Testis (tissue), 2 donors: ENCODE measurements at regions not wholly inside any gene's neighbourhood (a gene's known extent, or its start where the extent isn't known, plus 50 kb on each side); places are given as distances from the start of the nearest gene placed in this dataset.

Source experiments
- DNase-seq: peaks from one replicate; pipeline ENCODE4 v3.0.0-alpha.2; 2019
- H3K27ac ChIP-seq, 2 donors: fragments of 200-600 bp; sonication (generic); one replicate each; pipeline ENCODE4 v1.5.1; 2019
- H3K27me3 ChIP-seq: fragments of 200-600 bp; sonication (generic); one replicate; pipeline ENCODE4 v1.5.1; 2019
- H3K36me3 ChIP-seq: fragments of 200-600 bp; sonication (generic); one replicate; pipeline ENCODE4 v1.5.1; 2017; ENCODE audit warnings: low read depth; ENCODE audit errors: missing control alignments
- H3K4me1 ChIP-seq: fragments of 200-600 bp; sonication (generic); one replicate; pipeline ENCODE4 v1.5.1; 2019
- H3K4me3 ChIP-seq, 2 donors: fragments of 200-600 bp; sonication (generic); one replicate each; pipeline ENCODE4 v1.5.1; 2017 to 2019
- H3K9me3 ChIP-seq: fragments of 200-600 bp; sonication (generic); one replicate; pipeline ENCODE4 v1.5.1; 2017
- POLR2A ChIP-seq: fragments of 450-650 bp; IDR thresholded peaks from one replicate; pipeline ENCODE4 v1.6.1; 2017; ENCODE audit warnings: antibody characterized with exemption, mild to moderate bottlenecking, moderate library complexity
- WGBS, 2 donors: methylation state at CpG; one replicate each; pipeline ENCODE4 v1.1.5; 2018; 5-methylcytosine and 5-hydroxymethylcytosine counted together
- intact Hi-C: fragments of 100-400 bp; cut with DNase I; formaldehyde crosslinking; loops from one replicate; pipeline ENCODE4 v1.15.1; 2023; ENCODE audit warnings: low total_unique reads
- TF ChIP-seq, protein P1 (sequence below), 3 experiments: fragments of 450-650 bp in 2 of 3; fragments of 200-600 bp in 1 of 3; sonication (generic) in 1 of 3; IDR thresholded peaks; one replicate each; pipeline ENCODE4 v1.5.1; 2016 to 2019; ENCODE audit warnings: antibody characterized with exemption in 3 of 3, mild to moderate bottlenecking in 2 of 3, moderate library complexity in 1 of 3

DNA sequence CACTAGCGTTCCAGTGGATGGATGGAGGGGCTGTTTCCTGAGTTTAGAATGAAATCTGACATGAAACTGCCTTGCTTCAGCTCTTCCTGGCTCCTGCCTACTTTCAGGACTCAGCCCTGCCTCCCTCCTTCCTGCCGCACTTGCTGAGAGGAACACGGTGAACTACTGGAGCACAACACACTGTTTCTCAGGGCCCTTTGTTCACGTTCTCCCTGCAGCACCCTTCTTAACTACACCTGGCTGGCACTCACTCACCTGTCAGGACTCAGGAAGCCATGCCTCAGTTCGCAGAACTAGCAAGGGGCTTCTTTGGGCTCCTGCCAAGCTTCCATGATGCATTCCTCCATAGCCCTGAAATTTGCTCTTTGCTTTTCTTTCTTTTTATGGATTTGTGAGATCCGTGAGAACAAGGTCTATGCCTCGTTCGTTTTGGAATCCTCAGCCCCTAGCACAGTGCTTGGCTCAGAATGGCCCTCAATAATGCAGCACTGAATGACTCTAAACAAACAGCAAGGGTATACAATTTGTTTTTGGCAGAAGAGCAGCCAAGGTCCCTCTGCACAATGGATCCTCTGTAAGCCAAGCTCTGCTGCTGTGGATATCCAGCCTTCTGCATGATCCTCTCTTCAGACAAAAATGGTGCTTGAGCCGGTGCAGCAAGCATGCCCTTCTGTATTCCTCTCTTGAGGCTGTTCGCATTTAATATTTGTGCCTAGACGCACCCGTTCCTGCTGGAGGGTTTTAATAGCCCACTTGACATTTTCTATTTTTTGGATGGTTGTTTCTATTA is 357.0 kb downstream of the TSN start:
- TF ChIP-seq POLR2A: no peak
- TF ChIP-seq, protein P1, sequence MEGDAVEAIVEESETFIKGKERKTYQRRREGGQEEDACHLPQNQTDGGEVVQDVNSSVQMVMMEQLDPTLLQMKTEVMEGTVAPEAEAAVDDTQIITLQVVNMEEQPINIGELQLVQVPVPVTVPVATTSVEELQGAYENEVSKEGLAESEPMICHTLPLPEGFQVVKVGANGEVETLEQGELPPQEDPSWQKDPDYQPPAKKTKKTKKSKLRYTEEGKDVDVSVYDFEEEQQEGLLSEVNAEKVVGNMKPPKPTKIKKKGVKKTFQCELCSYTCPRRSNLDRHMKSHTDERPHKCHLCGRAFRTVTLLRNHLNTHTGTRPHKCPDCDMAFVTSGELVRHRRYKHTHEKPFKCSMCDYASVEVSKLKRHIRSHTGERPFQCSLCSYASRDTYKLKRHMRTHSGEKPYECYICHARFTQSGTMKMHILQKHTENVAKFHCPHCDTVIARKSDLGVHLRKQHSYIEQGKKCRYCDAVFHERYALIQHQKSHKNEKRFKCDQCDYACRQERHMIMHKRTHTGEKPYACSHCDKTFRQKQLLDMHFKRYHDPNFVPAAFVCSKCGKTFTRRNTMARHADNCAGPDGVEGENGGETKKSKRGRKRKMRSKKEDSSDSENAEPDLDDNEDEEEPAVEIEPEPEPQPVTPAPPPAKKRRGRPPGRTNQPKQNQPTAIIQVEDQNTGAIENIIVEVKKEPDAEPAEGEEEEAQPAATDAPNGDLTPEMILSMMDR (IDR thresholded peaks at IDR 0.05): no peak
- Histone ChIP-seq H3K27me3 (no peaks in the 10 kb centered on the region), H3K36me3 (no peaks in the 10 kb centered on the region), H3K4me3 (no peak overlapping the region), H3K9me3 (no peaks in the 10 kb centered on the region), H3K4me1 (no peaks in the 10 kb centered on the region), H3K27ac (no peak overlapping the region)
- 72 to 82% methylated on average over 12 of the region's 12 CpGs for WGBS, 2 donors
- intact Hi-C loops: no loop called here
- DNase-seq: no peak

DNA sequence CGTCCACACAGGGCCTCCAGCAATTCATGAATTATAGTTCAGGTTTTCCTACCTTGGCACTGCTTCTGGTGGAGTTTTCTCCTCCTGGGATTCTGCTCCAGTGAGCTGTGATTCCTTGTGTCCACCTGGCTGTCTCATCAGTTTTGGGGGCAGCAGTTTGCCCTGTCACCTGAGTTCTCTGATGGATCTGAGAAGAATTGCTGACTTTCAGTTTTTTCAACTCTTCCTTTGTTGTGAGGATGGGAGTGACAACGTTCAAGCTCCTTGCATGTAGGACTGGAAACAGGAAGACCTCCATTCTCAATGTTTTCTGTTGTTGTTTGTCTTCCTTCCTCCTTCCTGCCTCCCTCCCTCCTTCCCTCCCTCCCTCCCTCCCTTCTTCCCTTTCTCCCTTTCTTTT is 359.0 kb downstream of the TSN start:
- Histone ChIP-seq H3K4me1 (no peaks in the 10 kb centered on the region), H3K36me3 (no peaks in the 10 kb centered on the region), H3K27me3 (no peaks in the 10 kb centered on the region), H3K27ac (no peak overlapping the region), H3K4me3 (no peak overlapping the region), H3K9me3 (no peaks in the 10 kb centered on the region)
- 44 to 55% methylated on average over 2 of the region's 2 CpGs for WGBS, 2 donors
- intact Hi-C loops: no loop called here
- TF ChIP-seq, protein P1 (IDR thresholded peaks at IDR 0.05): no peak
- TF ChIP-seq POLR2A: no peak
- DNase-seq: no peak

DNA sequence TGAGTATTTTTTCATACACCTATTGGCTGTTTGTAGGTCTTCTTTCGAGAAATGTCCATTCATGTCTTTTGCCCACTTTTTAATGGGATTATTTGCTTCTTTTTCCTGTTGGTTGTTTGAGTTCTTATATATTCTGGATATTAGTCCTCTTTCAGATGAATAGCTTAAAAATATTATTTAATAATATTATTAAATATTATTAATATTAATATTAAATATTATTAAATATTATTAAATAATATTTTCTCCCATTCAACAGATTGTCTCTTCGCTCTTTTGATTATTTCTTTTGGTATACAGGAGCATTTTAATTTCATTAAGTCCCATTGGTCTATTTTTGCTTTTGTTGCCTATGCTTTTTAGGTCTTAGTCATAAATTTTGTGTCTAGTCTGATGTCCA is 361.9 kb downstream of the TSN start:
- H3K4me3 ChIP-seq: no peak overlapping the region
- WGBS, 2 donors: 89 to 95% methylated on average over 2 of the region's 2 CpGs

DNA sequence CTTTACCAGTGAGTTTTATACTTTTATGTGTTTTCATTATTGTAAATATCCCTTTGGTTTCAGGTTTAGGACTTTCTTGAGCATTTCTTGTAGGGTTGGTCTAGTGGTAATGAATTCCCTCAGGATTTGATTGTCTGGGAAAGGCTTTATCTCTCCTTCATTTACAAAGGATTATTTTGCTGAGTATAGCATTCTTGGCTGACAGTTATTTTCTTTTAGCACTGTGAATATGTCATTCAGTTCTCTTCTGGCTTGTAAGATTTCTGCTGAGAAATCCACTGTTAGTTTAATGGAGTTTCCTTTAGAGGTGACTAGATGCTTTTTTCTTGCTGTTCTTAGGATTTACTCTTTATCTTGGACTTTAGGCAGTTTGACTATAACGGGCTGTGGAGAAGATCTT is 373.9 kb downstream of the TSN start:
- Histone ChIP-seq H3K4me3 (no peak overlapping the region), H3K4me1 (no peaks in the 10 kb centered on the region), H3K27ac (no peak overlapping the region), H3K9me3 (no peaks in the 10 kb centered on the region), H3K36me3 (no peaks in the 10 kb centered on the region), H3K27me3 (no peaks in the 10 kb centered on the region)
- intact Hi-C loops: no loop called here
- no peak for DNase-seq
- no peak for TF ChIP-seq POLR2A
- TF ChIP-seq, protein P1 (IDR thresholded peaks at IDR 0.05): no peak
- 86 to 100% methylated on average over 1 of the region's 1 CpG for WGBS, 2 donors

More for the DNA sequence above, 361.9 kb downstream of the TSN start:
- no peak overlapping the region for H3K27ac ChIP-seq
- no peaks in the 10 kb centered on the region for H3K27me3 ChIP-seq
- no peaks in the 10 kb centered on the region for H3K36me3 ChIP-seq
- TF ChIP-seq POLR2A: no peak
- TF ChIP-seq, protein P1 (IDR thresholded peaks at IDR 0.05): no peak
- H3K9me3 ChIP-seq: no peaks in the 10 kb centered on the region
- H3K4me1 ChIP-seq: no peaks in the 10 kb centered on the region
- intact Hi-C loops: no loop called here
- DNase-seq: no peak

DNA sequence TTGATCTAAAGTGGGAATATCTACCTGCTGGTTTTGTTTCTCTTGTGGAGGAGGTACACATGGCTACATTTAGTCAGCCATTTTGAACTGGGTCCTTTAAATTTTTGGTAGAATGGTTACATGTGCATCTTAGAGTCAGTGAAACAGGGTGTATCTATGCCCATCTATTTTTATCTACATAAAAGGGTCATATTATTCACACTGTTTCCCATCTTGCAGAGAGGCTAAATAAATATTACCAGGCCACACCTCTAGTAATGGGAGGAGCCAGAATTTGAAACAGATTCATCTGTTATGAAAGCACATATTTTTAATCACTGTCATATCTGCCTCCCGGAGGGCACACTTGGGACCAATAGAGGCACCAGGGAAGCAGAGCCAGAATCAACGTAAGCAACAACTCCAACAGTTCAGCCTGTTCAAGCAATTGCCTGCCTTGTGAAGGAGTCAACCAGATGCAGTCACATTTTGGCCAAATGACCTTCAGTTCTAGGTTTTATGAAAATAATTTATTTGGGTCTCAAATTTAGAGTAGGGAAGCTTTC is 376.8 kb downstream of the TSN start:
- WGBS, 2 donors: 83 to 92% methylated on average over 2 of the region's 2 CpGs
- no peak for TF ChIP-seq POLR2A
- TF ChIP-seq, protein P1 (IDR thresholded peaks at IDR 0.05): no peak
- intact Hi-C loops: no loop called here
- H3K4me3 ChIP-seq: no peak overlapping the region
- H3K36me3 ChIP-seq: no peaks in the 10 kb centered on the region
- H3K9me3 ChIP-seq: no peaks in the 10 kb centered on the region
- DNase-seq: no peak
- H3K27me3 ChIP-seq: no peaks in the 10 kb centered on the region
- no peak overlapping the region for H3K27ac ChIP-seq
- H3K4me1 ChIP-seq: no peaks in the 10 kb centered on the region
